Testis (tissue), 2 donors: ENCODE measurements at regions not wholly inside any gene's neighbourhood (a gene's known extent, or its start where the extent isn't known, plus 50 kb on each side); places are given as distances from the start of the nearest gene placed in this dataset.

Experiments
- POLR2A ChIP-seq: fragments of 450-650 bp; IDR thresholded peaks from one replicate; pipeline ENCODE4 v1.6.1; 2017; ENCODE audit warnings: antibody characterized with exemption, mild to moderate bottlenecking, moderate library complexity
- TF ChIP-seq, protein P1 (sequence below), 3 experiments: fragments of 450-650 bp in 2 of 3; fragments of 200-600 bp in 1 of 3; sonication (generic) in 1 of 3; IDR thresholded peaks; one replicate each; pipeline ENCODE4 v1.5.1; 2016 to 2019; ENCODE audit warnings: antibody characterized with exemption in 3 of 3, mild to moderate bottlenecking in 2 of 3, moderate library complexity in 1 of 3

DNA sequence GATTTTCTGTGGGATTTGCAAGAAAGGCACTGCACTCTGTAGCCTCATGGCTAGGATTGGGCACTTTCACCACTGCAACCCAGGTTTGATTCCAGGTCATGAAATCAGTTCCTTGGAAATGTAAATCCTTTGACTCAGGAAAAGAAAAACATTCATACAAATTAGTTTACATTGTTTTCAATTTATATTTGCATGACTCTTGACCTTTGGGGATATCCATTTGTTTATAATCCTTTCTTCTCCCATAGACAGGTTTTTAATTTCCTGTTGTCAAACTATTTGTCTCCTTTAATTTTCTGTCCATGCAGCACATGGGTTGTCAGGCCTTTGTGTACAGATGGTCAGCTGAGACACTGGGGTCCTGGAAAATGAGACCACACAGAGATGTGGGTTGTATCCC lies 801.5 kb downstream of the NR2F1-AS1 start:
- TF ChIP-seq, protein P1, sequence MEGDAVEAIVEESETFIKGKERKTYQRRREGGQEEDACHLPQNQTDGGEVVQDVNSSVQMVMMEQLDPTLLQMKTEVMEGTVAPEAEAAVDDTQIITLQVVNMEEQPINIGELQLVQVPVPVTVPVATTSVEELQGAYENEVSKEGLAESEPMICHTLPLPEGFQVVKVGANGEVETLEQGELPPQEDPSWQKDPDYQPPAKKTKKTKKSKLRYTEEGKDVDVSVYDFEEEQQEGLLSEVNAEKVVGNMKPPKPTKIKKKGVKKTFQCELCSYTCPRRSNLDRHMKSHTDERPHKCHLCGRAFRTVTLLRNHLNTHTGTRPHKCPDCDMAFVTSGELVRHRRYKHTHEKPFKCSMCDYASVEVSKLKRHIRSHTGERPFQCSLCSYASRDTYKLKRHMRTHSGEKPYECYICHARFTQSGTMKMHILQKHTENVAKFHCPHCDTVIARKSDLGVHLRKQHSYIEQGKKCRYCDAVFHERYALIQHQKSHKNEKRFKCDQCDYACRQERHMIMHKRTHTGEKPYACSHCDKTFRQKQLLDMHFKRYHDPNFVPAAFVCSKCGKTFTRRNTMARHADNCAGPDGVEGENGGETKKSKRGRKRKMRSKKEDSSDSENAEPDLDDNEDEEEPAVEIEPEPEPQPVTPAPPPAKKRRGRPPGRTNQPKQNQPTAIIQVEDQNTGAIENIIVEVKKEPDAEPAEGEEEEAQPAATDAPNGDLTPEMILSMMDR (IDR thresholded peaks at IDR 0.05): no peak
- no peak for TF ChIP-seq POLR2A
